ENCODE measurements at regions not wholly inside any gene's neighbourhood (a gene's known extent, or its start where the extent isn't known, plus 50 kb on each side); places are given as distances from the start of the nearest gene placed in this dataset.

DNA sequence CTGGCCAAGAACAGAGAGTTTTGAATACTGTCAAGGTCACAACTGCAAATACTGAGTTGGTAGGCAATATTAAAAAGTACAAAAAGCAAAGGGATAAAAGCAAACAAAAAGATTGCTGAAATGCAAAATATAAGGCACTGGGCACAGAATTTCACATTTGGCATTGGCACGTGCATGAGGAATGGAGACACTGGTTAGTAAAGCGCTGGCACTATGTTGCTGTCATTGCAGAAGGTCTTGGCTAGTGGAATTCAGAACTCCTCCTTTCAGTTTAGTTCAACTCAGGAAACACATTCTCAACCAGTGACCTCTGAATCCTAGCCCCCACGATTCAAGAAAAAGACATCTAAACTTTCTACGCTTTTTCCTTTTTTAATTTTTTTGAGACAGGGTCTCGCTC is 111.8 kb upstream of the PSMD7 start:
- Histone ChIP-seq H2AK5ac (ENCODE audit: low read length, severe bottlenecking) (no peak overlapping the region), H3K79me1 (replicated peaks; ENCODE audit: low read length, poor library complexity, severe bottlenecking) (no peaks in the 10 kb centered on the region)
- 84% methylated on average over 5 of the region's 5 CpGs for WGBS

DNA sequence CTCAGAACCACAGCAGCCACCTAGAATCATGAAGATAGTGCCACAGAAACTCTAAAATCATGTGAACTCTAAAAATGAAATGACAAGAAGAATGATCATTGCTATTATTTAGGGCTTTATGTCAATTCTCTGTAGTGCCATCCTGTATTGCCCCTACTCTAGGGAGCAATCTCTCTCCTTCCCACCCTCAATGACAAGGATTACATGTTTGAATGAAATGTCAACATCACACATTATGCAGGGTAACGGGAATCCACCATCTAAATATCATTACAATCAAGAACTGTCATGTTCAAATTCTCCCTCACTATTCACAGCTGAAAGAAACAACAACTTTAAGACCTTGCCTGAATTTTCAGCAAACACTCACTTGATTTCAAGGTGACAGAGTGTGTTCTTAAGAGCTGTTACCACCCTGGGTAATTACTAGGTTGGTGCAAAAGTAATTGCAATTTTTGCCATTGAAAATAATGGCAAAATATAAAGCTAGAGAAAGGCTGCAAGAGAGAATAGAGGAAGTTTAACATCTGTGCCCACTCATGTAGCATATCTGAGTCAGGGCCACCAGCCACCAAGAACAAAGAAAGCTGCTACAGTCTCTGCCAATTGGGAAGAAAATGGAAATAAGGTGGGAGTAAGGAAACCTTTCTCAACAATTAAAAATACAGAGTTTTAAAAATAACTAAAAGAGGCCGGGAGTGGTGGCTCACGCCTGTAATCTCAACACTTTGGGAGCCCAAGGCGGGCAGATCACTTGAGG is 112.8 kb upstream of the PSMD7 start:
- Histone ChIP-seq H4K8ac (ENCODE audit: low read length) (no peak overlapping the region), H3K14ac (ENCODE audit: low read length in 2 of 2) (no peak overlapping the region), H4K91ac (ENCODE audit: low read length) (no peak overlapping the region), H3K4ac (ENCODE audit: low read depth in 1 of 2, low read length in 2 of 2) (no peak overlapping the region), H3K27me3 (ENCODE audit: control insufficient read depth in 1 of 2, insufficient read depth in 1 of 2, low read length in 2 of 2) (no peaks in the 10 kb centered on the region), H2AK5ac (ENCODE audit: low read length, severe bottlenecking) (no peak overlapping the region), H2BK5ac (ENCODE audit: low read depth, low read length, poor library complexity, severe bottlenecking) (no peak overlapping the region), H3K27ac (ENCODE audit: low read length, poor library complexity, severe bottlenecking) (no peak overlapping the region), H3K9ac (ENCODE audit: low read length) (no peak overlapping the region), H2BK120ac (ENCODE audit: low read depth, low read length) (no peak overlapping the region), H3K18ac (ENCODE audit: low read depth in 1 of 2, low read length in 2 of 2) (no peak overlapping the region), H2BK15ac (ENCODE audit: low read depth, poor library complexity, severe bottlenecking) (no peak overlapping the region), H2BK12ac (ENCODE audit: low read length in 2 of 2) (no peak overlapping the region), H3K36me3 (ENCODE audit: control insufficient read depth in 1 of 2, insufficient read depth in 2 of 2, low read depth in 1 of 2, low read length in 2 of 2) (no peaks in the 10 kb centered on the region), H3K4me2 (ENCODE audit: low read length, poor library complexity, severe bottlenecking) (no peak overlapping the region), H3K4me1 (ENCODE audit: control insufficient read depth, insufficient read depth, low read depth, low read length) (no peaks in the 10 kb centered on the region), H3K4me3 (ENCODE audit: insufficient read depth in 1 of 2, low read depth in 1 of 2, low read length in 2 of 2) (no peak overlapping the region), H3K23ac (ENCODE audit: low read length in 2 of 2) (no peak overlapping the region), H2AFZ (ENCODE audit: low read depth, low read length) (no peak overlapping the region), H3K9me3 (ENCODE audit: control insufficient read depth, low read length) (peaks cover 4% of the 10 kb centered on the region), H3K79me1 (replicated peaks; ENCODE audit: low read length, poor library complexity, severe bottlenecking) (no peaks in the 10 kb centered on the region)
- DNase-seq, result no peak
- WGBS, result 78% methylated on average over 4 of the region's 4 CpGs

More for the DNA sequence above, 111.8 kb upstream of the PSMD7 start:
- no peak overlapping the region for H2BK120ac ChIP-seq (ENCODE audit: low read depth, low read length)
- no peak overlapping the region for H3K4me3 ChIP-seq (ENCODE audit: insufficient read depth in 1 of 2, low read depth in 1 of 2, low read length in 2 of 2)
- H3K9ac ChIP-seq (ENCODE audit: low read length), result no peak overlapping the region
- H3K4me2 ChIP-seq (ENCODE audit: low read length, poor library complexity, severe bottlenecking), result no peak overlapping the region
- H3K27me3 ChIP-seq (ENCODE audit: control insufficient read depth in 1 of 2, insufficient read depth in 1 of 2, low read length in 2 of 2), result no peaks in the 10 kb centered on the region
- no peak for DNase-seq
- no peak overlapping the region for H2BK5ac ChIP-seq (ENCODE audit: low read depth, low read length, poor library complexity, severe bottlenecking)
- H3K36me3 ChIP-seq (ENCODE audit: control insufficient read depth in 1 of 2, insufficient read depth in 2 of 2, low read depth in 1 of 2, low read length in 2 of 2), result no peaks in the 10 kb centered on the region
- no peak overlapping the region for H3K18ac ChIP-seq (ENCODE audit: low read depth in 1 of 2, low read length in 2 of 2)
- H3K4ac ChIP-seq (ENCODE audit: low read depth in 1 of 2, low read length in 2 of 2), result no peak overlapping the region
- H2AFZ ChIP-seq (ENCODE audit: low read depth, low read length), result no peak overlapping the region
- H4K91ac ChIP-seq (ENCODE audit: low read length), result no peak overlapping the region
- no peak overlapping the region for H2BK15ac ChIP-seq (ENCODE audit: low read depth, poor library complexity, severe bottlenecking)
- H4K8ac ChIP-seq (ENCODE audit: low read length), result no peak overlapping the region
- H3K14ac ChIP-seq (ENCODE audit: low read length in 2 of 2), result no peak overlapping the region
- no peak overlapping the region for H3K23ac ChIP-seq (ENCODE audit: low read length in 2 of 2)
- no peak overlapping the region for H2BK12ac ChIP-seq (ENCODE audit: low read length in 2 of 2)
- H3K4me1 ChIP-seq (ENCODE audit: control insufficient read depth, insufficient read depth, low read depth, low read length), result no peaks in the 10 kb centered on the region
- no peak overlapping the region for H3K27ac ChIP-seq (ENCODE audit: low read length, poor library complexity, severe bottlenecking)
- peaks cover 4% of the 10 kb centered on the region for H3K9me3 ChIP-seq (ENCODE audit: control insufficient read depth, low read length)

DNA sequence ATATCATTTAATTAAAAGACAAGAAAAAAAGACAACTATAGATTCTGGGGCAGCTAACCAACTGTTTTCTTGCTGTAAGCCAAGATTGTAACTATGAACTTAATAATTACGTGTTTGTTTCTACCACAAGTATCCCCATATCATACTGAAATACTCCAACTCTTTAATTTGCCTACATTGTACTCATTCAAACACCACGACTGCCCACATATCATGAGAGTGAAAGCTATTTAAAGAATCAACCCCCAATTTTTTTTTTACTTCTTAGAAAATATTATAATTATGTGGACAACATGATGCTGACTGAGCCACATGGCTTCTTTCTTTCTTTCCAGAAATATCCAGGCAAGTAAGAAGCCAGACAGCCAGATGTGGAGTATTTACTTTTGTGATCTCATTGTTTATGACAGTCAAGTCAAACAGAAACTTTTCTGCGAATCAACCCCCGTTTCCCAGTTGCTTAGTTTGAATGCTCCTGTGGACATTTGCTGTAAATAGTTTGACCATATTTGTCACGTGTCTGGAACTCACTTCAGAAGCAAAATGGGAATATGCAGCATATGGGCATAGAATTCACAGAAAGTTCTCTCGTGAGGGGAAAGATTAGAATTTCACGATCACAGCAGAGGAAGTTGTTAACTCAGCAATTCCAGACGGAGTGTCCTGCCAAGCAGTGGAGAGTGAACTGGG is 126.8 kb upstream of the PSMD7 start:
- Histone ChIP-seq H2BK15ac (ENCODE audit: low read depth, poor library complexity, severe bottlenecking) (no peak overlapping the region), H3K4me3 (ENCODE audit: insufficient read depth in 1 of 2, low read depth in 1 of 2, low read length in 2 of 2) (peak overlapping the region in 1 of 2 experiments; percentile 68), H3K9me3 (ENCODE audit: control insufficient read depth, low read length) (no peaks in the 10 kb centered on the region), H3K36me3 (ENCODE audit: control insufficient read depth in 1 of 2, insufficient read depth in 2 of 2, low read depth in 1 of 2, low read length in 2 of 2) (no peaks in the 10 kb centered on the region), H3K4me2 (ENCODE audit: low read length, poor library complexity, severe bottlenecking) (no peak overlapping the region), H4K8ac (ENCODE audit: low read length) (no peak overlapping the region), H3K27me3 (ENCODE audit: control insufficient read depth in 1 of 2, insufficient read depth in 1 of 2, low read length in 2 of 2) (no peaks in the 10 kb centered on the region), H4K91ac (ENCODE audit: low read length) (no peak overlapping the region), H3K18ac (ENCODE audit: low read depth in 1 of 2, low read length in 2 of 2) (no peak overlapping the region), H3K9ac (ENCODE audit: low read length) (peak overlapping the region; percentile 83), H2AFZ (ENCODE audit: low read depth, low read length) (peak overlapping the region; percentile 4), H3K4me1 (ENCODE audit: control insufficient read depth, insufficient read depth, low read depth, low read length) (no peaks in the 10 kb centered on the region), H2BK120ac (ENCODE audit: low read depth, low read length) (no peak overlapping the region), H3K27ac (ENCODE audit: low read length, poor library complexity, severe bottlenecking) (no peak overlapping the region), H3K23ac (ENCODE audit: low read length in 2 of 2) (no peak overlapping the region), H3K79me1 (replicated peaks; ENCODE audit: low read length, poor library complexity, severe bottlenecking) (no peaks in the 10 kb centered on the region), H2AK5ac (ENCODE audit: low read length, severe bottlenecking) (no peak overlapping the region), H3K14ac (ENCODE audit: low read length in 2 of 2) (no peak overlapping the region), H3K4ac (ENCODE audit: low read depth in 1 of 2, low read length in 2 of 2) (no peak overlapping the region), H2BK5ac (ENCODE audit: low read depth, low read length, poor library complexity, severe bottlenecking) (no peak overlapping the region), H2BK12ac (ENCODE audit: low read length in 2 of 2) (no peak overlapping the region)
- WGBS, result 14% methylated on average over 8 of the region's 8 CpGs
- DNase-seq, result peak; percentile 72

DNA sequence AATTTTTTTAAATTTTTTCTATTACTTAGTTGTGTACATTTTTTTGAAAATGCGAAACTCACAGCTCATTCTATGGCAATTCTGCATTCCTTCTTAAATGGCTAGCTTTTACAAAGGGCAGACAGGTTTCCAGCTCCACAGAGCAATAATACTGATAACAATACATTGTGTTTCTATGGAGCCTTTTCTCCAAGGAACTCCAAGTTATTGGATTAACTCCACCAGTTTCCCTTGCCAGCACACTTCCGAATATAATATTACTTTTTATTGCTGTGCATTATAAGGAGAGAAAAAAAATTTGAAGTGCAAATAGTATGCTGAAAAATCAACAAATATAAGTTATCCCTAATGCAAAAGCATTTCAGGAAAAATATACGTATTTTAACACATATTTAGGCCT is 127.5 kb upstream of the PSMD7 start:
- Histone ChIP-seq H3K27ac (ENCODE audit: low read length, poor library complexity, severe bottlenecking) (no peak overlapping the region), H3K4me2 (ENCODE audit: low read length, poor library complexity, severe bottlenecking) (no peak overlapping the region), H2AK5ac (ENCODE audit: low read length, severe bottlenecking) (no peak overlapping the region), H3K36me3 (ENCODE audit: control insufficient read depth in 1 of 2, insufficient read depth in 2 of 2, low read depth in 1 of 2, low read length in 2 of 2) (no peaks in the 10 kb centered on the region), H4K8ac (ENCODE audit: low read length) (no peak overlapping the region), H3K18ac (ENCODE audit: low read depth in 1 of 2, low read length in 2 of 2) (no peak overlapping the region), H3K79me1 (replicated peaks; ENCODE audit: low read length, poor library complexity, severe bottlenecking) (no peaks in the 10 kb centered on the region), H3K14ac (ENCODE audit: low read length in 2 of 2) (no peak overlapping the region), H3K9me3 (ENCODE audit: control insufficient read depth, low read length) (no peaks in the 10 kb centered on the region), H3K23ac (ENCODE audit: low read length in 2 of 2) (no peak overlapping the region), H3K4me1 (ENCODE audit: control insufficient read depth, insufficient read depth, low read depth, low read length) (no peaks in the 10 kb centered on the region), H2BK12ac (ENCODE audit: low read length in 2 of 2) (no peak overlapping the region), H3K27me3 (ENCODE audit: control insufficient read depth in 1 of 2, insufficient read depth in 1 of 2, low read length in 2 of 2) (no peaks in the 10 kb centered on the region), H3K4me3 (ENCODE audit: insufficient read depth in 1 of 2, low read depth in 1 of 2, low read length in 2 of 2) (no peak overlapping the region), H3K4ac (ENCODE audit: low read depth in 1 of 2, low read length in 2 of 2) (no peak overlapping the region), H3K9ac (ENCODE audit: low read length) (no peak overlapping the region), H2AFZ (ENCODE audit: low read depth, low read length) (no peak overlapping the region), H4K91ac (ENCODE audit: low read length) (no peak overlapping the region), H2BK15ac (ENCODE audit: low read depth, poor library complexity, severe bottlenecking) (no peak overlapping the region), H2BK120ac (ENCODE audit: low read depth, low read length) (no peak overlapping the region), H2BK5ac (ENCODE audit: low read depth, low read length, poor library complexity, severe bottlenecking) (no peak overlapping the region)
- no peak for DNase-seq
- WGBS, result 83% methylated on average over 1 of the region's 3 CpGs

Measured in mesenchymal stem cell (in vitro differentiated cells and primary cell).